ENCODE measurements at regions not wholly inside any gene's neighbourhood (a gene's known extent, or its start where the extent isn't known, plus 50 kb on each side); places are given as distances from the start of the nearest gene placed in this dataset.

- in situ Hi-C loops (cut with MboI; ENCODE audit: low sequenced_read_pairs, unreplicated experiment): no loop called here
- TF ChIP-seq, protein P1, sequence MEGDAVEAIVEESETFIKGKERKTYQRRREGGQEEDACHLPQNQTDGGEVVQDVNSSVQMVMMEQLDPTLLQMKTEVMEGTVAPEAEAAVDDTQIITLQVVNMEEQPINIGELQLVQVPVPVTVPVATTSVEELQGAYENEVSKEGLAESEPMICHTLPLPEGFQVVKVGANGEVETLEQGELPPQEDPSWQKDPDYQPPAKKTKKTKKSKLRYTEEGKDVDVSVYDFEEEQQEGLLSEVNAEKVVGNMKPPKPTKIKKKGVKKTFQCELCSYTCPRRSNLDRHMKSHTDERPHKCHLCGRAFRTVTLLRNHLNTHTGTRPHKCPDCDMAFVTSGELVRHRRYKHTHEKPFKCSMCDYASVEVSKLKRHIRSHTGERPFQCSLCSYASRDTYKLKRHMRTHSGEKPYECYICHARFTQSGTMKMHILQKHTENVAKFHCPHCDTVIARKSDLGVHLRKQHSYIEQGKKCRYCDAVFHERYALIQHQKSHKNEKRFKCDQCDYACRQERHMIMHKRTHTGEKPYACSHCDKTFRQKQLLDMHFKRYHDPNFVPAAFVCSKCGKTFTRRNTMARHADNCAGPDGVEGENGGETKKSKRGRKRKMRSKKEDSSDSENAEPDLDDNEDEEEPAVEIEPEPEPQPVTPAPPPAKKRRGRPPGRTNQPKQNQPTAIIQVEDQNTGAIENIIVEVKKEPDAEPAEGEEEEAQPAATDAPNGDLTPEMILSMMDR (IDR thresholded peaks at IDR 0.05; ENCODE audit: borderline replicate concordance, control extremely low read depth, extremely low read depth, insufficient read depth, missing control alignments): no peak
Observed at GRCh38 chr21:36608897-36609225, 90.1 kb upstream of the SIM2 start.

GRCh38 chr21:36609654-36610053 is 89.3 kb upstream of the SIM2 start:
- TF ChIP-seq, protein P1 (IDR thresholded peaks at IDR 0.05; ENCODE audit: borderline replicate concordance, control extremely low read depth, extremely low read depth, insufficient read depth, missing control alignments): no peak
- in situ Hi-C loops (cut with MboI; ENCODE audit: low sequenced_read_pairs, unreplicated experiment): no loop called here

More at GRCh38 chr21:36608897-36609225, 90.1 kb upstream of the SIM2 start:
- DNase-seq (ENCODE audit: low spot score): no peak

DNA sequence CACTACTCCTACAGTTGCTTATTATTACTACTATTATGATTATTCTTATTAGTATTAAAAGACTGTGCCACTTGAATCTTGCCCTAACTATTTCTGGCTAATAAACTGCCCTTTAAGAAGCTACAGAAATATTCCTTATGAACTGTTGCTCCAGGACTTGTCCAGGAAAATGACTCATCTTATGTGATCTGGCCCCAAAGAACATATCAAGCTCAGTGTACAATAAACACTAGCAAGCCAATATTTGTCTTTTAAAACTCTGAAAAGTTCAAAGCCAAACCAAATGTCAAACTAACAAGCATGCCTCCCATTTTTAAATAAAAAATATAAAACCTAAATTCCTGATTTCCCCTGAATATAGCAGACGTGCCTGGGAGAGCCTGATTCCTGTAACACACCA is 88.7 kb upstream of the SIM2 start:
- DNase-seq (ENCODE audit: low spot score): no peak
- in situ Hi-C loops (cut with MboI; ENCODE audit: low sequenced_read_pairs, unreplicated experiment): no loop called here
- TF ChIP-seq, protein P1 (IDR thresholded peaks at IDR 0.05; ENCODE audit: borderline replicate concordance, control extremely low read depth, extremely low read depth, insufficient read depth, missing control alignments): no peak

More at GRCh38 chr21:36609654-36610053, 89.3 kb upstream of the SIM2 start:
- no peak for DNase-seq (ENCODE audit: low spot score)

DNA sequence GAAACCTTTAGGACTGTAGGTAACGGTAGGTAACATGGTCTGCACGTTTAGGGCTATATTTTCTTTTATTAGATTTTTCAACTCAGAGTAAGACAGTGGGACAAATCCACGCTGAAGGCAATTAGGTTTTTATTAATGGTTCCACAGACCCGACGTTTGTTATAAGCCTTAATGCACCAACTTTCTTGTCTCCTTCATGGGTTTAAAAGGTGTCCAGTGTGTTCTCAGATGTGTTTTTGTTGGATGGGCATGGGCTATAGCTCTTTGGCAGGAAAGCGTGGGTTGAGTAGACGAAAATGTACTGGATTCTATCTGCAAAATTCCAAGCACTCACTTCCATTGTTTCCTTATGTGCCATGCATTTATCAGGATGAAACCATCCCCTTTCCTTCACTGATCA is 88.0 kb upstream of the SIM2 start:
- no peak for DNase-seq (ENCODE audit: low spot score)
- in situ Hi-C loops (cut with MboI; ENCODE audit: low sequenced_read_pairs, unreplicated experiment): no loop called here
- TF ChIP-seq, protein P1 (IDR thresholded peaks at IDR 0.05; ENCODE audit: borderline replicate concordance, control extremely low read depth, extremely low read depth, insufficient read depth, missing control alignments): no peak

DNA sequence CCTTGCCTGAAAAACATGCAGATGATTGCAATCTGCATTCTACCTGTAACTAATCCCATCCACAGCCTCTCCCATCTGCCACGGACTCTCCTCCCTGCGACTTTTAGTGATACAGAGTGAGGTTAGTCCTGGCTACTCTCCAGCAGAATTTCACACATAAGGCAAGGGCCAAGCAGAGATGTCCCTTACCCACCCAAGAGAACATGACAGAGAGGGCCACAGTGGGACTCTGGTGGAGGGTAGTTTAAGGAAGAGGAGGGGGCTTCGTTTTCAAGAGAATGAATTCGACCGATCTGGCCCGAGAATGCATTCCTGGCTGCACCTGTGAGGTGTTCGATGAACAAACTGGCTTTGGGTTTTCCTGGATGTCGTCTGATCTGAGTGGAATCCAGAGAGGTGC is 87.5 kb upstream of the SIM2 start:
- DNase-seq (ENCODE audit: low spot score): no peak
- TF ChIP-seq, protein P1 (IDR thresholded peaks at IDR 0.05; ENCODE audit: borderline replicate concordance, control extremely low read depth, extremely low read depth, insufficient read depth, missing control alignments): no peak
- in situ Hi-C loops (cut with MboI; ENCODE audit: low sequenced_read_pairs, unreplicated experiment): no loop called here

DNA sequence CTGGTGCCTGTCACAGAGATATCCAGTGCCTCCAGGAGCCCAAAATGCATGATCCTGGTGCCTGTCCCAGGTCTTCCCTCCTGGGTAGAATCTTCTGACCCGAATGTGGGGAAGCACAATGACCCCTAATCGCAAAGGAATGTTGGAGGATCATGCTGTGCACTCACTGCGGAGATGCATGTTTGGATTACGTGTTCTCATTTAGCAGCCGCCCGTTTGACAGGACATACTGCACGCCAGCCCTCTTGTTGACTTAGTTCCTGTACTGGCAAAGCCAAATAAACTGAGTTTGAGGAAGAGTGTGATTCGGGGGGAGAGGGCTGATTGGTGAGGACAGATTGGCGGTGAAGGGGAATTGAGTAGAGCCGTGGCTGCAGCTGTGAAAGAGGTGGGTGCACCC is 85.9 kb upstream of the SIM2 start:
- in situ Hi-C loops (cut with MboI; ENCODE audit: low sequenced_read_pairs, unreplicated experiment): no loop called here
- TF ChIP-seq, protein P1 (IDR thresholded peaks at IDR 0.05; ENCODE audit: borderline replicate concordance, control extremely low read depth, extremely low read depth, insufficient read depth, missing control alignments): no peak
- no peak for DNase-seq (ENCODE audit: low spot score)

- TF ChIP-seq, protein P1 (IDR thresholded peaks at IDR 0.05; ENCODE audit: borderline replicate concordance, control extremely low read depth, extremely low read depth, insufficient read depth, missing control alignments): no peak
- in situ Hi-C loops (cut with MboI; ENCODE audit: low sequenced_read_pairs, unreplicated experiment): no loop called here
- no peak for DNase-seq (ENCODE audit: low spot score)
Observed at GRCh38 chr21:36613554-36613953, 85.4 kb upstream of the SIM2 start.

Measured in GM13976 (cell line).